DOHH2 (cell line): ENCODE measurements at regions not wholly inside any gene's neighbourhood (a gene's known extent, or its start where the extent isn't known, plus 50 kb on each side); places are given as distances from the start of the nearest gene placed in this dataset.

Experiments used
- H3F3A ChIP-seq: fragments of 200-600 bp; sonication (generic), shearing (Covaris generic); 2 replicates; pipeline ENCODE4 v1.6.0; 2016; ENCODE audit warnings: antibody characterized with exemption, mild to moderate bottlenecking; ENCODE audit not compliant: control insufficient read depth, insufficient read depth
- H3K27ac ChIP-seq: fragments of 200-600 bp; sonication (generic); 2 replicates; pipeline ENCODE4 v1.5.1; 2014; ENCODE audit warnings: low read depth, mild to moderate bottlenecking, low read length, moderate library complexity
- H3K27me3 ChIP-seq: fragments of 200-600 bp; sonication (generic); 2 replicates; pipeline ENCODE4 v1.6.1; 2014; ENCODE audit warnings: mild to moderate bottlenecking, low read length, mixed read lengths; ENCODE audit not compliant: control insufficient read depth
- H3K36me3 ChIP-seq: fragments of 200-600 bp; sonication (generic); 2 replicates; pipeline ENCODE4 v1.6.1; 2014; ENCODE audit warnings: mild to moderate bottlenecking, low read length, moderate library complexity, mixed read lengths; ENCODE audit not compliant: control insufficient read depth
- H3K4me1 ChIP-seq: fragments of 200-600 bp; sonication (generic); 2 replicates; pipeline ENCODE4 v1.6.1; 2014; ENCODE audit warnings: mild to moderate bottlenecking, low read length, mixed read lengths; ENCODE audit not compliant: control insufficient read depth
- H3K4me2 ChIP-seq: fragments of 200-600 bp; sonication (generic); 2 replicates; pipeline ENCODE4 v1.6.0; 2014; ENCODE audit warnings: mild to moderate bottlenecking, low read length, moderate library complexity
- H3K4me3 ChIP-seq: fragments of 200-600 bp; sonication (generic); 2 replicates; pipeline ENCODE4 v1.5.1; 2014; ENCODE audit warnings: mild to moderate bottlenecking, low read length, mixed read lengths
- H3K79me2 ChIP-seq: fragments of 200-600 bp; sonication (generic); 2 replicates; pipeline ENCODE4 v1.6.1; 2014; ENCODE audit warnings: mild to moderate bottlenecking, low read length, mixed read lengths; ENCODE audit not compliant: control insufficient read depth
- H3K9me2 ChIP-seq: fragments of 200-600 bp; sonication (generic); replicated peaks from 2 replicates; pipeline ENCODE4 v1.6.1; 2014; ENCODE audit warnings: mild to moderate bottlenecking, low read length, mixed read lengths; ENCODE audit not compliant: control insufficient read depth
- H3K9me3 ChIP-seq: fragments of 200-600 bp; sonication (generic); 2 replicates; pipeline ENCODE4 v1.6.1; 2014; ENCODE audit warnings: antibody characterized with exemption, low read length, mixed read lengths; ENCODE audit not compliant: control insufficient read depth, insufficient read depth
- H4K20me1 ChIP-seq: fragments of 200-600 bp; sonication (generic); 2 replicates; pipeline ENCODE4 v1.6.0; 2014; ENCODE audit warnings: low read depth, mild to moderate bottlenecking, antibody characterized with exemption, low read length, moderate library complexity; ENCODE audit not compliant: control insufficient read depth, insufficient read depth
- CTCF ChIP-seq: fragments of 200-600 bp; sonication (generic); IDR thresholded peaks from one replicate; pipeline ENCODE4 v1.5.1; 2014; ENCODE audit warnings: antibody characterized with exemption, mild to moderate bottlenecking, low read depth, low read length; ENCODE audit not compliant: poor library complexity, severe bottlenecking
- EZH2phosphoT487 ChIP-seq: fragments of 200-600 bp; sonication (generic); IDR thresholded peaks from 2 replicates; pipeline ENCODE4 v1.6.1; 2017; ENCODE audit warnings: borderline replicate concordance, mild to moderate bottlenecking, antibody characterized with exemption, low read length, moderate library complexity, mixed read lengths

GRCh38 chr5:173507171-173507570 is 109.3 kb downstream of the BOD1 start:
- no peak for TF ChIP-seq CTCF
- TF ChIP-seq EZH2phosphoT487 = no peak
- Histone ChIP-seq H3K36me3 (no peaks in the 10 kb centered on the region), H3K27ac (no peak overlapping the region)

GRCh38 chr5:173505634-173506033 is 110.8 kb downstream of the BOD1 start:
- no peak for TF ChIP-seq CTCF
- TF ChIP-seq EZH2phosphoT487 = no peak
- H3K27me3 ChIP-seq = no peaks in the 10 kb centered on the region
- no peak overlapping the region for H3K4me3 ChIP-seq
- H3K27ac ChIP-seq = no peak overlapping the region
- no peaks in the 10 kb centered on the region for H3K79me2 ChIP-seq
- H3K9me2 ChIP-seq = no peaks in the 10 kb centered on the region
- no peaks in the 10 kb centered on the region for H3K36me3 ChIP-seq
- no peaks in the 10 kb centered on the region for H3K9me3 ChIP-seq
- H3K4me1 ChIP-seq = no peaks in the 10 kb centered on the region
- H3F3A ChIP-seq = no peaks in the 10 kb centered on the region
- no peak overlapping the region for H3K4me2 ChIP-seq
- no peaks in the 10 kb centered on the region for H4K20me1 ChIP-seq

More at GRCh38 chr5:173507171-173507570, 109.3 kb downstream of the BOD1 start:
- Histone ChIP-seq H3K9me2 (no peaks in the 10 kb centered on the region), H3K79me2 (no peaks in the 10 kb centered on the region), H3K27me3 (no peaks in the 10 kb centered on the region), H3F3A (no peaks in the 10 kb centered on the region), H4K20me1 (no peaks in the 10 kb centered on the region), H3K4me2 (no peak overlapping the region), H3K4me3 (no peak overlapping the region), H3K9me3 (no peaks in the 10 kb centered on the region), H3K4me1 (no peaks in the 10 kb centered on the region)

GRCh38 chr5:173501922-173502321 is 114.5 kb downstream of the BOD1 start:
- H3F3A ChIP-seq = no peaks in the 10 kb centered on the region
- H3K4me1 ChIP-seq = no peaks in the 10 kb centered on the region
- no peak overlapping the region for H3K4me3 ChIP-seq
- no peaks in the 10 kb centered on the region for H3K27me3 ChIP-seq
- no peak overlapping the region for H3K4me2 ChIP-seq
- TF ChIP-seq EZH2phosphoT487 (no peak), CTCF (no peak)
- no peaks in the 10 kb centered on the region for H3K9me3 ChIP-seq
- no peaks in the 10 kb centered on the region for H3K36me3 ChIP-seq
- H3K27ac ChIP-seq = no peak overlapping the region
- H3K9me2 ChIP-seq = no peaks in the 10 kb centered on the region
- no peaks in the 10 kb centered on the region for H3K79me2 ChIP-seq
- H4K20me1 ChIP-seq = no peaks in the 10 kb centered on the region

- Histone ChIP-seq H3K27ac (no peak overlapping the region), H4K20me1 (no peaks in the 10 kb centered on the region), H3K27me3 (no peaks in the 10 kb centered on the region), H3K4me1 (no peaks in the 10 kb centered on the region), H3K9me3 (no peaks in the 10 kb centered on the region), H3K4me3 (no peak overlapping the region), H3K79me2 (no peaks in the 10 kb centered on the region), H3K36me3 (no peaks in the 10 kb centered on the region), H3K9me2 (no peaks in the 10 kb centered on the region), H3F3A (no peaks in the 10 kb centered on the region), H3K4me2 (no peak overlapping the region)
- TF ChIP-seq CTCF (no peak), EZH2phosphoT487 (no peak)
Measured at GRCh38 chr5:173501271-173501670, 115.2 kb downstream of the BOD1 start.
